ENCODE measurements at regions not wholly inside any gene's neighbourhood (a gene's known extent, or its start where the extent isn't known, plus 50 kb on each side); places are given as distances from the start of the nearest gene placed in this dataset.

- TF ChIP-seq, protein P1, sequence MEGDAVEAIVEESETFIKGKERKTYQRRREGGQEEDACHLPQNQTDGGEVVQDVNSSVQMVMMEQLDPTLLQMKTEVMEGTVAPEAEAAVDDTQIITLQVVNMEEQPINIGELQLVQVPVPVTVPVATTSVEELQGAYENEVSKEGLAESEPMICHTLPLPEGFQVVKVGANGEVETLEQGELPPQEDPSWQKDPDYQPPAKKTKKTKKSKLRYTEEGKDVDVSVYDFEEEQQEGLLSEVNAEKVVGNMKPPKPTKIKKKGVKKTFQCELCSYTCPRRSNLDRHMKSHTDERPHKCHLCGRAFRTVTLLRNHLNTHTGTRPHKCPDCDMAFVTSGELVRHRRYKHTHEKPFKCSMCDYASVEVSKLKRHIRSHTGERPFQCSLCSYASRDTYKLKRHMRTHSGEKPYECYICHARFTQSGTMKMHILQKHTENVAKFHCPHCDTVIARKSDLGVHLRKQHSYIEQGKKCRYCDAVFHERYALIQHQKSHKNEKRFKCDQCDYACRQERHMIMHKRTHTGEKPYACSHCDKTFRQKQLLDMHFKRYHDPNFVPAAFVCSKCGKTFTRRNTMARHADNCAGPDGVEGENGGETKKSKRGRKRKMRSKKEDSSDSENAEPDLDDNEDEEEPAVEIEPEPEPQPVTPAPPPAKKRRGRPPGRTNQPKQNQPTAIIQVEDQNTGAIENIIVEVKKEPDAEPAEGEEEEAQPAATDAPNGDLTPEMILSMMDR (IDR thresholded peaks at IDR 0.05): no peak
- TF ChIP-seq EP300 (IDR thresholded peaks at IDR 0.05) (no peak), POLR2A (IDR thresholded peaks at IDR 0.05) (no peak)
Observed at GRCh38 chr18:56333839-56334238, 304.6 kb downstream of the TXNL1 start.

All from ovary (tissue), 3 donors.